ENCODE measurements at regions not wholly inside any gene's neighbourhood (a gene's known extent, or its start where the extent isn't known, plus 50 kb on each side); places are given as distances from the start of the nearest gene placed in this dataset.

DNA sequence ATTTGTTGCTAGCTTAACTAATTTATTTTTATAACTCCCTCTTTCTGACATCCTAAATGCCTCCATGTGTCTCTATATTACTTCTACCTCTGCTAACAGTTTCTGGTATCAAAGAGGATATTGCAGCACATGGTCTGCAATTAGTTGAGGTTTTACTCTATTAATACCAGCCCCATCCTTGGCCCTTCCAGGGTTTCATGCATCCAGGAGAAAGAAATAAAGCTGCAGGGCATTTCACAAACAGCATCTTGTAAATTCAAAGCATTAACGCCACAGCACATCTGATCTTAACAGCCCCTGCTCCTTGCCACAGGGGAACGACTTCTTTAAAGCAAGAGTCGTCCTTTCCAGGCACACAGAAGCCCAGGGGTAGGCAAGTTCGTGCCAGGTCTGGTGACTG, 258.9 kb downstream of the ICOS start:
- no peaks in the 10 kb centered on the region for H3K4me1 ChIP-seq (ENCODE audit: insufficient read depth, low read length)
- no peak for FAIRE-seq
- no peaks in the 10 kb centered on the region for H3K79me2 ChIP-seq (ENCODE audit: insufficient read depth, low read length)
- CTCF ChIA-PET (ENCODE audit: low intra/inter-chr PET ratio, low total read pairs) = no interaction called here
- no peak overlapping the region for H3K27ac ChIP-seq (ENCODE audit: extremely low read length, insufficient read depth, low read length)
- no peak overlapping the region for H3K4me3 ChIP-seq (replicated peaks in 1 of 3; ENCODE audit: insufficient read depth in 1 of 3, low read depth in 2 of 3, low read length in 3 of 3)
- H3K4me2 ChIP-seq (ENCODE audit: low read depth, low read length) = no peak overlapping the region
- BruUV-seq (replicated peaks) = no TSS peak
- WGBS (ENCODE audit: low lambda C conversion rate) = 12% methylated on average over 4 of the region's 4 CpGs
- intact Hi-C loops (cut with micrococcal nuclease; ENCODE audit: unreplicated experiment) (no loop called here), in situ Hi-C loops (cut with HindIII; ENCODE audit: extremely low pct_ligation_motif_present, low pct_unique_long_range_greater_than_20kb) (no loop called here)
- no peaks in the 10 kb centered on the region; a peak in 1 of 5 replicates for H3K27me3 ChIP-seq (ENCODE audit: control insufficient read depth in 1 of 2, insufficient read depth in 2 of 2, low read length in 2 of 2)
- no peaks in the 10 kb centered on the region for H3K9me3 ChIP-seq (ENCODE audit: low read length)
- no peak overlapping the region for H2AFZ ChIP-seq (ENCODE audit: low read length)
- no peaks in the 10 kb centered on the region for H4K20me1 ChIP-seq (ENCODE audit: insufficient read depth, low read length)
- no peak overlapping the region for H3K9ac ChIP-seq (ENCODE audit: insufficient read depth, low read depth, low read length)
- no peak for DNase-seq (ENCODE audit: low spot score)
- no peaks in the 10 kb centered on the region for H3K36me3 ChIP-seq (replicated peaks in 1 of 2; ENCODE audit: control insufficient read depth in 1 of 2, insufficient read depth in 2 of 2, low read length in 2 of 2)
- TF ChIP-seq HOXA9 (CRISPR knock-in tag; IDR thresholded peaks at IDR 0.05; ENCODE audit: borderline replicate concordance) (no peak), NFRKB (IDR thresholded peaks at IDR 0.05) (no peak), ZNF720 (CRISPR knock-in tag; IDR thresholded peaks at IDR 0.05) (no peak), ZNF660 (CRISPR knock-in tag; IDR thresholded peaks at IDR 0.05; ENCODE audit: borderline replicate concordance, low read depth) (no peak), POLR2A (IDR thresholded peaks at IDR 0.05; ENCODE audit: insufficient read depth in 1 of 2, low read depth in 2 of 2, low read length in 2 of 2) (no peak), ZNF678 (CRISPR knock-in tag; IDR thresholded peaks at IDR 0.05) (no peak), MTF1 (CRISPR knock-in tag; IDR thresholded peaks at IDR 0.05) (no peak), HOXA5 (CRISPR knock-in tag; IDR thresholded peaks at IDR 0.05) (no peak), ZNF44 (CRISPR knock-in tag; IDR thresholded peaks at IDR 0.05) (no peak), ZNF282 (IDR thresholded peaks at IDR 0.05; ENCODE audit: partially characterized antibody) (no peak), DR1 (CRISPR knock-in tag; IDR thresholded peaks at IDR 0.05) (no peak), ZNF724P (CRISPR knock-in tag; IDR thresholded peaks at IDR 0.05; ENCODE audit: borderline replicate concordance) (no peak), NR2F6 (IDR thresholded peaks at IDR 0.05) (no peak), NR2F6 (CRISPR knock-in tag; IDR thresholded peaks at IDR 0.05) (no peak)
- TF ChIP-seq, protein P1, sequence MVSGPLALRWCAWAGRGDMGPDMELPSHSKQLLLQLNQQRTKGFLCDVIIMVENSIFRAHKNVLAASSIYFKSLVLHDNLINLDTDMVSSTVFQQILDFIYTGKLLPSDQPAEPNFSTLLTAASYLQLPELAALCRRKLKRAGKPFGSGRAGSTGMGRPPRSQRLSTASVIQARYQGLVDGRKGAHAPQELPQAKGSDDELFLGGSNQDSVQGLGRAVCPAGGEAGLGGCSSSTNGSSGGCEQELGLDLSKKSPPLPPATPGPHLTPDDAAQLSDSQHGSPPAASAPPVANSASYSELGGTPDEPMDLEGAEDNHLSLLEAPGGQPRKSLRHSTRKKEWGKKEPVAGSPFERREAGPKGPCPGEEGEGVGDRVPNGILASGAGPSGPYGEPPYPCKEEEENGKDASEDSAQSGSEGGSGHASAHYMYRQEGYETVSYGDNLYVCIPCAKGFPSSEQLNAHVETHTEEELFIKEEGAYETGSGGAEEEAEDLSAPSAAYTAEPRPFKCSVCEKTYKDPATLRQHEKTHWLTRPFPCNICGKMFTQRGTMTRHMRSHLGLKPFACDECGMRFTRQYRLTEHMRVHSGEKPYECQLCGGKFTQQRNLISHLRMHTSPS (CRISPR knock-in tag; IDR thresholded peaks at IDR 0.05; ENCODE audit: low read depth) = no peak
- POLR2A ChIA-PET = no interaction called here
- ATAC-seq = no peak
